ENCODE measurements at regions not wholly inside any gene's neighbourhood (a gene's known extent, or its start where the extent isn't known, plus 50 kb on each side); places are given as distances from the start of the nearest gene placed in this dataset.

DNA sequence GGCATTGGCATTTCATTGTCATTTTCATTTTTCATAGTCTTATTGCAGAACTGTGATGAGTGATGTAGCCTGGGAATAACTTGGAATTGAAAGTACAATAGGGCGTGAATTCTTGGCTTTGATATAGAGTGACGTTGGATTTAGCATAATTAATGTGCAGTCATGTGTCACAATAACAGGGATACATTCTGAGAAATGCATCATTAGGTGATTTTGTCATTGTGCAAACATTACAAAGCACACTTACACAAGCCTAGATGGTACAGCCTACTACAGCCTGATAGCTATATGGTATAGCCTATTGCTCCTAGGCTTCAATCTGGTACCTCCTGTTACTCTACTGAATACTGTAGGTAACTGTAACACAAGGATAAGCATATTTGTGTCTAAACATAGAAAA lies 300.8 kb downstream of the DTHD1 start:
- H3K4me2 ChIP-seq (ENCODE audit: low read length): no peak overlapping the region
- no peaks in the 10 kb centered on the region for H3K4me1 ChIP-seq (ENCODE audit: insufficient read depth, low read length, severe bottlenecking)
- no peaks in the 10 kb centered on the region for H3K79me2 ChIP-seq (ENCODE audit: insufficient read depth, low read length)

DNA sequence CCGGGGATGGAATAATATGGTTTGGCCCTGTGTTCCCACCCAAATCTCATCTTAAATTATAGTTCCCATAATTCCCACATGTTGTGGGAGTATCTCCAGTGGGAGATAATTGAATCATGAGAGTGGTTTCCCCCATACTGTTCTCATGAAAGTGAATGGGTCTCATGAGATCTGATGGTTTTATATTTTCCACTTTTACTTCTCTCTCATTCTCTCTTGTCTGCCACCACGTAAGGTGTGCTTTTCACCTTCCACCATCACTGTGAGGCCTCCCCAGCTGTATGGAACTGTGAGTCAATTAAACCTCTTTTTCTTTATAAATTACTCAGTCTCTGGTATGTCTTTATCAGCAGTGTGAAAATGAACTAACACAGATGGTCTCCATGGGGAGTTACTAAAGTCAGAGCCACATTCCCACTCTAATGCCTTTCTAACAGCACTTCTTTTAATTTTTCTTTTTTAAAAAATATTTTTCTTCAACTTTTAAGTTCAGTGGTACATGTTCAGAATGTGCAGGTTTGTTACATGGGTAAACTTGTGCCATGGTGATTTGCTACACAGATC lies 306.6 kb downstream of the DTHD1 start:
- no peaks in the 10 kb centered on the region for H3K4me1 ChIP-seq (ENCODE audit: insufficient read depth, low read length, severe bottlenecking)
- no peaks in the 10 kb centered on the region for H3K27me3 ChIP-seq (ENCODE audit: insufficient read depth, low read length)

More for the DNA sequence above, 300.8 kb downstream of the DTHD1 start:
- H3F3A ChIP-seq (ENCODE audit: insufficient read depth, low read length): no peaks in the 10 kb centered on the region
- TF ChIP-seq EZH2 (IDR thresholded peaks at IDR 0.05; ENCODE audit: borderline replicate concordance, low read length): no peak
- TF ChIP-seq, protein P1, sequence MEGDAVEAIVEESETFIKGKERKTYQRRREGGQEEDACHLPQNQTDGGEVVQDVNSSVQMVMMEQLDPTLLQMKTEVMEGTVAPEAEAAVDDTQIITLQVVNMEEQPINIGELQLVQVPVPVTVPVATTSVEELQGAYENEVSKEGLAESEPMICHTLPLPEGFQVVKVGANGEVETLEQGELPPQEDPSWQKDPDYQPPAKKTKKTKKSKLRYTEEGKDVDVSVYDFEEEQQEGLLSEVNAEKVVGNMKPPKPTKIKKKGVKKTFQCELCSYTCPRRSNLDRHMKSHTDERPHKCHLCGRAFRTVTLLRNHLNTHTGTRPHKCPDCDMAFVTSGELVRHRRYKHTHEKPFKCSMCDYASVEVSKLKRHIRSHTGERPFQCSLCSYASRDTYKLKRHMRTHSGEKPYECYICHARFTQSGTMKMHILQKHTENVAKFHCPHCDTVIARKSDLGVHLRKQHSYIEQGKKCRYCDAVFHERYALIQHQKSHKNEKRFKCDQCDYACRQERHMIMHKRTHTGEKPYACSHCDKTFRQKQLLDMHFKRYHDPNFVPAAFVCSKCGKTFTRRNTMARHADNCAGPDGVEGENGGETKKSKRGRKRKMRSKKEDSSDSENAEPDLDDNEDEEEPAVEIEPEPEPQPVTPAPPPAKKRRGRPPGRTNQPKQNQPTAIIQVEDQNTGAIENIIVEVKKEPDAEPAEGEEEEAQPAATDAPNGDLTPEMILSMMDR (IDR thresholded peaks at IDR 0.05; ENCODE audit: low read length): no peak
- no peaks in the 10 kb centered on the region for H4K20me1 ChIP-seq (ENCODE audit: insufficient read depth, low read length)
- H3K27me3 ChIP-seq (ENCODE audit: insufficient read depth, low read length): no peaks in the 10 kb centered on the region
- no peaks in the 10 kb centered on the region for H3K9me3 ChIP-seq (ENCODE audit: low read length)
- H2AFZ ChIP-seq (ENCODE audit: low read length): no peak overlapping the region
- H3K36me3 ChIP-seq (ENCODE audit: insufficient read depth, low read length): no peaks in the 10 kb centered on the region
- no peak overlapping the region for H3K27ac ChIP-seq (ENCODE audit: low read depth, low read length, poor library complexity, severe bottlenecking)
- H3K9ac ChIP-seq (ENCODE audit: low read length): no peak overlapping the region
- H3K4me3 ChIP-seq (ENCODE audit: low read depth, low read length, poor library complexity, severe bottlenecking): no peak overlapping the region
- H3K9me2 ChIP-seq (ENCODE audit: low read depth, low read length): 0 out of 2 replicates have a peak, but pooled peaks cover 3% of the 10 kb centered on the region

DNA sequence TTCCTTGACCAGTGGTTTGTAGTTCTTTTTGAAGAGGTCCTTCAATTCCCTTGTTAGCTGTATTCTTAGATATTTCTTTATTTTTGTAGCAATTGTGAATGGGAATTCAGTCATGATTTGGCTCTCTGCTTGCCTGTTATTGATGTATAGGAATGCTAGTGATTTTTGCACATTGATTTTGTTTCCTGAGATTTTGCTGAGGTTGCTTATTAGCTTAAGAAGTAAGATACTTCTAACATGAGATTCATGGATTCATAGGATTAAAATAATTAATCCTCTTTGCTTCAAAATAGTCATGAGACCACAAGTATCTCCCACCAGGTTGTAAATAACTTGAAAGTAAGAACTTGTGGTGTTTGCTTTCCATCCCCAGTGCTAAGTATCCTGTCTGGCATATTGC lies 308.9 kb downstream of the DTHD1 start:
- H3K36me3 ChIP-seq (ENCODE audit: insufficient read depth, low read length): no peaks in the 10 kb centered on the region
- H3K79me2 ChIP-seq (ENCODE audit: insufficient read depth, low read length): no peaks in the 10 kb centered on the region
- H3K4me3 ChIP-seq (ENCODE audit: low read depth, low read length, poor library complexity, severe bottlenecking): no peak overlapping the region
- H3K27me3 ChIP-seq (ENCODE audit: insufficient read depth, low read length): no peaks in the 10 kb centered on the region
- H3F3A ChIP-seq (ENCODE audit: insufficient read depth, low read length): no peaks in the 10 kb centered on the region
- TF ChIP-seq, protein P1 (IDR thresholded peaks at IDR 0.05; ENCODE audit: low read length): no peak
- TF ChIP-seq EZH2 (IDR thresholded peaks at IDR 0.05; ENCODE audit: borderline replicate concordance, low read length): no peak
- H3K4me2 ChIP-seq (ENCODE audit: low read length): no peak overlapping the region
- H3K9me2 ChIP-seq (ENCODE audit: low read depth, low read length): no peaks in the 10 kb centered on the region
- H2AFZ ChIP-seq (ENCODE audit: low read length): no peak overlapping the region
- H3K9ac ChIP-seq (ENCODE audit: low read length): no peak overlapping the region
- H3K27ac ChIP-seq (ENCODE audit: low read depth, low read length, poor library complexity, severe bottlenecking): no peak overlapping the region
- no peaks in the 10 kb centered on the region for H3K9me3 ChIP-seq (ENCODE audit: low read length)
- no peaks in the 10 kb centered on the region for H4K20me1 ChIP-seq (ENCODE audit: insufficient read depth, low read length)
- H3K4me1 ChIP-seq (ENCODE audit: insufficient read depth, low read length, severe bottlenecking): no peaks in the 10 kb centered on the region

More for the DNA sequence above, 306.6 kb downstream of the DTHD1 start:
- Histone ChIP-seq H3K79me2 (ENCODE audit: insufficient read depth, low read length) (no peaks in the 10 kb centered on the region), H3F3A (ENCODE audit: insufficient read depth, low read length) (no peaks in the 10 kb centered on the region), H3K36me3 (ENCODE audit: insufficient read depth, low read length) (no peaks in the 10 kb centered on the region), H2AFZ (ENCODE audit: low read length) (no peak overlapping the region), H3K9me2 (ENCODE audit: low read depth, low read length) (no peaks in the 10 kb centered on the region), H4K20me1 (ENCODE audit: insufficient read depth, low read length) (no peaks in the 10 kb centered on the region), H3K9me3 (ENCODE audit: low read length) (no peaks in the 10 kb centered on the region), H3K4me2 (ENCODE audit: low read length) (no peak overlapping the region), H3K4me3 (ENCODE audit: low read depth, low read length, poor library complexity, severe bottlenecking) (no peak overlapping the region), H3K27ac (ENCODE audit: low read depth, low read length, poor library complexity, severe bottlenecking) (no peak overlapping the region), H3K9ac (ENCODE audit: low read length) (no peak overlapping the region)
- no peak for TF ChIP-seq EZH2 (IDR thresholded peaks at IDR 0.05; ENCODE audit: borderline replicate concordance, low read length)
- TF ChIP-seq, protein P1 (IDR thresholded peaks at IDR 0.05; ENCODE audit: low read length): no peak

Data from OCI-LY1 (cell line).